Ovary (tissue), 3 donors: ENCODE measurements at regions not wholly inside any gene's neighbourhood (a gene's known extent, or its start where the extent isn't known, plus 50 kb on each side); places are given as distances from the start of the nearest gene placed in this dataset.

Experiments used
- POLR2A ChIP-seq: fragments of 450-650 bp; IDR thresholded peaks from one replicate; pipeline ENCODE4 v1.6.1; 2017; ENCODE audit warnings: antibody characterized with exemption, mild to moderate bottlenecking, moderate library complexity
- TF ChIP-seq, protein P1 (sequence below), 3 donors: fragments of 450-650 bp in 2 of 3; fragments of 200-600 bp in 1 of 3; IDR thresholded peaks; one replicate each; pipeline versions ENCODE4 v1.5.1 to v1.8.0; 2016 to 2022; ENCODE audit warnings: antibody characterized with exemption in 3 of 3, mild to moderate bottlenecking in 1 of 3
- donor health status: DM: no; HTN: no; CAD: no.

GRCh38 chr5:133807348-133807747, 161.1 kb downstream of the C5orf15 start:
- TF ChIP-seq, protein P1, sequence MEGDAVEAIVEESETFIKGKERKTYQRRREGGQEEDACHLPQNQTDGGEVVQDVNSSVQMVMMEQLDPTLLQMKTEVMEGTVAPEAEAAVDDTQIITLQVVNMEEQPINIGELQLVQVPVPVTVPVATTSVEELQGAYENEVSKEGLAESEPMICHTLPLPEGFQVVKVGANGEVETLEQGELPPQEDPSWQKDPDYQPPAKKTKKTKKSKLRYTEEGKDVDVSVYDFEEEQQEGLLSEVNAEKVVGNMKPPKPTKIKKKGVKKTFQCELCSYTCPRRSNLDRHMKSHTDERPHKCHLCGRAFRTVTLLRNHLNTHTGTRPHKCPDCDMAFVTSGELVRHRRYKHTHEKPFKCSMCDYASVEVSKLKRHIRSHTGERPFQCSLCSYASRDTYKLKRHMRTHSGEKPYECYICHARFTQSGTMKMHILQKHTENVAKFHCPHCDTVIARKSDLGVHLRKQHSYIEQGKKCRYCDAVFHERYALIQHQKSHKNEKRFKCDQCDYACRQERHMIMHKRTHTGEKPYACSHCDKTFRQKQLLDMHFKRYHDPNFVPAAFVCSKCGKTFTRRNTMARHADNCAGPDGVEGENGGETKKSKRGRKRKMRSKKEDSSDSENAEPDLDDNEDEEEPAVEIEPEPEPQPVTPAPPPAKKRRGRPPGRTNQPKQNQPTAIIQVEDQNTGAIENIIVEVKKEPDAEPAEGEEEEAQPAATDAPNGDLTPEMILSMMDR (IDR thresholded peaks at IDR 0.05): no peak
- no peak for TF ChIP-seq POLR2A
